ENCODE measurements at regions not wholly inside any gene's neighbourhood (a gene's known extent, or its start where the extent isn't known, plus 50 kb on each side); places are given as distances from the start of the nearest gene placed in this dataset.

GRCh38 chr6:131390322-131390721 lies 182.7 kb upstream of the ARG1 start:
- 83 to 87% methylated on average over 5 of the region's 5 CpGs for WGBS, 2 donors
- ATAC-seq (ENCODE audit: insufficient read depth, low FRiP score) (no peak), DNase-seq (no peak)
- TF ChIP-seq CTCF (IDR thresholded peaks at IDR 0.05; ENCODE audit: control extremely low read depth, extremely low read depth): no peak
- no peaks in the 10 kb centered on the region for H3K4me1 ChIP-seq (ENCODE audit: control insufficient read depth in 5 of 5, insufficient read depth in 5 of 5, low read length in 5 of 5)
- H3K9me3 ChIP-seq (ENCODE audit: control insufficient read depth in 4 of 4, insufficient read depth in 3 of 4, low read length in 3 of 4): peaks cover 0 to 3% (median under 1%) of the 10 kb centered on the region in 4 donors
- no peak overlapping the region for H3K27ac ChIP-seq (ENCODE audit: low read depth in 1 of 2, low read length in 1 of 2)
- no peaks in the 10 kb centered on the region for H3K36me3 ChIP-seq (ENCODE audit: control insufficient read depth in 4 of 4, insufficient read depth in 4 of 4, low read length in 4 of 4)
- H3K4me3 ChIP-seq: no peak overlapping the region
- no peak overlapping the region for H3K9ac ChIP-seq (ENCODE audit: insufficient read depth in 1 of 2, low read length in 2 of 2)
- no peaks in the 10 kb centered on the region for H3K27me3 ChIP-seq (ENCODE audit: control insufficient read depth in 3 of 3, insufficient read depth in 3 of 3, low read length in 2 of 3)

- no peak overlapping the region for H3K4me3 ChIP-seq
- H3K27me3 ChIP-seq (ENCODE audit: control insufficient read depth in 3 of 3, insufficient read depth in 3 of 3, low read length in 2 of 3): no peaks in the 10 kb centered on the region
- no peaks in the 10 kb centered on the region for H3K4me1 ChIP-seq (ENCODE audit: control insufficient read depth in 5 of 5, insufficient read depth in 5 of 5, low read length in 5 of 5)
- no peak overlapping the region for H3K27ac ChIP-seq (ENCODE audit: low read depth in 1 of 2, low read length in 1 of 2)
- peaks cover 0 to 3% (median under 1%) of the 10 kb centered on the region in 4 donors for H3K9me3 ChIP-seq (ENCODE audit: control insufficient read depth in 4 of 4, insufficient read depth in 3 of 4, low read length in 3 of 4)
- ATAC-seq (ENCODE audit: insufficient read depth, low FRiP score) (no peak), DNase-seq (no peak)
- no peaks in the 10 kb centered on the region for H3K36me3 ChIP-seq (ENCODE audit: control insufficient read depth in 4 of 4, insufficient read depth in 4 of 4, low read length in 4 of 4)
- 88% methylated on average over 1 of the region's 1 CpG for WGBS, 2 donors
- TF ChIP-seq CTCF (IDR thresholded peaks at IDR 0.05; ENCODE audit: control extremely low read depth, extremely low read depth): no peak
- no peak overlapping the region for H3K9ac ChIP-seq (ENCODE audit: insufficient read depth in 1 of 2, low read length in 2 of 2)
Observed at GRCh38 chr6:131391116-131391515, 181.9 kb upstream of the ARG1 start.

GRCh38 chr6:131393433-131393832 lies 179.6 kb upstream of the ARG1 start:
- H3K36me3 ChIP-seq (ENCODE audit: control insufficient read depth in 4 of 4, insufficient read depth in 4 of 4, low read length in 4 of 4): no peaks in the 10 kb centered on the region
- ATAC-seq (ENCODE audit: insufficient read depth, low FRiP score) (no peak), DNase-seq (no peak)
- no peak overlapping the region for H3K27ac ChIP-seq (ENCODE audit: low read depth in 1 of 2, low read length in 1 of 2)
- no peaks in the 10 kb centered on the region for H3K27me3 ChIP-seq (ENCODE audit: control insufficient read depth in 3 of 3, insufficient read depth in 3 of 3, low read length in 2 of 3)
- no peak for TF ChIP-seq CTCF (IDR thresholded peaks at IDR 0.05; ENCODE audit: control extremely low read depth, extremely low read depth)
- H3K9me3 ChIP-seq (ENCODE audit: control insufficient read depth in 4 of 4, insufficient read depth in 3 of 4, low read length in 3 of 4): peaks cover 0 to 3% (median 0%) of the 10 kb centered on the region in 4 donors
- no peaks in the 10 kb centered on the region for H3K4me1 ChIP-seq (ENCODE audit: control insufficient read depth in 5 of 5, insufficient read depth in 5 of 5, low read length in 5 of 5)
- 80 to 85% methylated on average over 2 of the region's 2 CpGs for WGBS, 2 donors
- H3K9ac ChIP-seq (ENCODE audit: insufficient read depth in 1 of 2, low read length in 2 of 2): no peak overlapping the region
- no peak overlapping the region for H3K4me3 ChIP-seq

DNA sequence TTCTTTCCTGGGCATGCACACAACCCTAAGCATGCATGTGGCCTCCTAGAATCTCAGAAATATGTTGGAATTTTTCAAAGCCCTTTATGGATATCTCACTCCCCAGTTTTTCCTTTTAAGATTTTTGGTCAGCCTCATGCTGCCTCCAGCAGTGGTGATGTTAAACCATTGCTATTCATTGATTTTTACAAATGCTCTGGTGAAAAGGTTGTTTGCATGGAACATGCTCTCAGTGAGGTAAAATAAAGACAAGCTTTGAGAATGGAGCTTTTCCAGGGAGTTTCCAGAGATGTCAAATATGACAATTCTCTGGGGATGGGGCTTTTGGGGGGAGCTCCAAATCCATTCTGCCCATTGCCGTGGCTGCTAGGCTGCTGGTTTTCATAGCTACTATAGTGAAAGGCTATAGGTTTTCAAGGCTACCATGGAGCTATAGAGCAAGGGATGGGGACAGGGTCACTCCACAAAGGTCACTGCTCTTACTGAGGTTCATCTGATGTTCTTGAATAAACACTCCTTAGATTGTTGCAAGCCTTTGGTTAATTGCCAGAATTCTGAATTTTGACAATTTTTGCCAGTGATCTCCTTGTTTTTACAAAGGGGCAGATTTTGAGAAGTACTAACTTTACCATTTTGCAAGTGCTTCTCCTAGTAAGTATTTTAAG lies 178.1 kb upstream of the ARG1 start:
- Histone ChIP-seq H3K27ac (ENCODE audit: low read depth in 1 of 2, low read length in 1 of 2) (no peak overlapping the region), H3K27me3 (ENCODE audit: control insufficient read depth in 3 of 3, insufficient read depth in 3 of 3, low read length in 2 of 3) (no peaks in the 10 kb centered on the region), H3K9ac (ENCODE audit: insufficient read depth in 1 of 2, low read length in 2 of 2) (no peak overlapping the region), H3K4me1 (ENCODE audit: control insufficient read depth in 5 of 5, insufficient read depth in 5 of 5, low read length in 5 of 5) (no peaks in the 10 kb centered on the region), H3K4me3 (no peak overlapping the region), H3K9me3 (ENCODE audit: control insufficient read depth in 4 of 4, insufficient read depth in 3 of 4, low read length in 3 of 4) (peaks cover 0 to 3% (median 0%) of the 10 kb centered on the region in 4 donors), H3K36me3 (ENCODE audit: control insufficient read depth in 4 of 4, insufficient read depth in 4 of 4, low read length in 4 of 4) (no peaks in the 10 kb centered on the region)
- 86 to 100% methylated on average over 1 of the region's 1 CpG for WGBS, 2 donors
- TF ChIP-seq CTCF (IDR thresholded peaks at IDR 0.05; ENCODE audit: control extremely low read depth, extremely low read depth): no peak
- ATAC-seq (ENCODE audit: insufficient read depth, low FRiP score): no peak
- DNase-seq: no peak
